ENCODE measurements at regions not wholly inside any gene's neighbourhood (a gene's known extent, or its start where the extent isn't known, plus 50 kb on each side); places are given as distances from the start of the nearest gene placed in this dataset.

GRCh38 chr1:188371295-188371806 is 1542.6 kb downstream of the PLA2G4A start:
- no peak for DNase-seq

- no peak for DNase-seq
Observed at GRCh38 chr1:188372821-188373220, 1544.1 kb downstream of the PLA2G4A start.

GRCh38 chr1:188382851-188383250 is 1554.1 kb downstream of the PLA2G4A start:
- DNase-seq, result no peak

- no peak for DNase-seq
Observed at GRCh38 chr1:188386161-188386560, 1557.4 kb downstream of the PLA2G4A start.

GRCh38 chr1:188386666-188387065 is 1557.9 kb downstream of the PLA2G4A start:
- DNase-seq, result no peak

GRCh38 chr1:188394677-188395076 is 1565.9 kb downstream of the PLA2G4A start:
- no peak for DNase-seq

GRCh38 chr1:188397521-188397920 is 1568.8 kb downstream of the PLA2G4A start:
- no peak for DNase-seq

- no peak for DNase-seq
Observed at GRCh38 chr1:188402986-188403385, 1574.2 kb downstream of the PLA2G4A start.

- no peak for DNase-seq
Observed at GRCh38 chr1:188406636-188407035, 1577.9 kb downstream of the PLA2G4A start.

- no peak for DNase-seq
Observed at GRCh38 chr1:188420177-188420576, 1591.4 kb downstream of the PLA2G4A start.

GRCh38 chr1:188423073-188423472 is 1594.3 kb downstream of the PLA2G4A start:
- no peak for DNase-seq

- no peak for DNase-seq
Observed at GRCh38 chr1:188424176-188424575, 1595.4 kb downstream of the PLA2G4A start.

- DNase-seq, result no peak
Observed at GRCh38 chr1:188425687-188426086, 1596.9 kb downstream of the PLA2G4A start.

GRCh38 chr1:188426561-188426960 is 1597.8 kb downstream of the PLA2G4A start:
- DNase-seq, result no peak

- DNase-seq, result no peak
Observed at GRCh38 chr1:188427642-188428041, 1598.9 kb downstream of the PLA2G4A start.

GRCh38 chr1:188429386-188429785 is 1600.6 kb downstream of the PLA2G4A start:
- DNase-seq, result no peak

- no peak for DNase-seq
Observed at GRCh38 chr1:188432427-188432826, 1603.7 kb downstream of the PLA2G4A start.

- no peak for DNase-seq
Observed at GRCh38 chr1:188433425-188433824, 1604.7 kb downstream of the PLA2G4A start.

- DNase-seq, result no peak
Observed at GRCh38 chr1:188444526-188444925, 1615.8 kb downstream of the PLA2G4A start.

GRCh38 chr1:188462837-188463236 is 1634.1 kb downstream of the PLA2G4A start:
- DNase-seq, result no peak

- DNase-seq, result no peak
Observed at GRCh38 chr1:188463919-188464318, 1635.2 kb downstream of the PLA2G4A start.

GRCh38 chr1:188466539-188466938 is 1637.8 kb downstream of the PLA2G4A start:
- DNase-seq, result no peak

- DNase-seq, result no peak
Observed at GRCh38 chr1:188476606-188477005, 1647.9 kb downstream of the PLA2G4A start.

GRCh38 chr1:188489336-188490112 is 1660.8 kb downstream of the PLA2G4A start:
- DNase-seq, result no peak

GRCh38 chr1:188496506-188496905 is 1667.8 kb downstream of the PLA2G4A start:
- DNase-seq, result no peak
